Small intestine (tissue), 7 donors: ENCODE measurements at regions not wholly inside any gene's neighbourhood (a gene's known extent, or its start where the extent isn't known, plus 50 kb on each side); places are given as distances from the start of the nearest gene placed in this dataset.
A peak's percentile ranks its signal among the peaks of the same experiment; 100 is the strongest.

Experiments used
- DNase-seq, 2 donors: peaks; one replicate each; pipeline versions ENCODE4 v3.0.0 to v3.0.0-alpha.2; 2013
- FAIRE-seq: peaks from 2 replicates; lab custom pipeline; 2012; peaks lifted over from hg19 to GRCh38; lab: Jason Lieb, UNC
- H3K27ac ChIP-seq, 3 donors: one replicate each; pipeline ENCODE4 v1.5.1; 2013; ENCODE audit warnings: low read length in 2 of 3, mild to moderate bottlenecking in 2 of 3, control low read depth in 1 of 3, inconsistent platforms in 1 of 3, low read depth in 1 of 3, moderate library complexity in 1 of 3
- H3K27me3 ChIP-seq, 3 donors: one replicate each; pipeline ENCODE4 v1.6.1; 2013; ENCODE audit warnings: low read length in 3 of 3, inconsistent platforms in 1 of 3; ENCODE audit not compliant: control insufficient read depth in 3 of 3, insufficient read depth in 3 of 3
- H3K36me3 ChIP-seq, 3 donors: one replicate each; pipeline ENCODE4 v1.6.1; 2013; ENCODE audit warnings: low read length in 3 of 3, inconsistent platforms in 1 of 3, low read depth in 1 of 3, mild to moderate bottlenecking in 1 of 3, moderate library complexity in 1 of 3; ENCODE audit not compliant: control insufficient read depth in 3 of 3, insufficient read depth in 2 of 3
- H3K4me1 ChIP-seq, 3 donors: one replicate each; pipeline ENCODE4 v1.6.1; 2013; ENCODE audit warnings: low read length in 2 of 3, inconsistent platforms in 1 of 3, low read depth in 1 of 3, mild to moderate bottlenecking in 1 of 3, moderate library complexity in 1 of 3; ENCODE audit not compliant: control insufficient read depth in 3 of 3, insufficient read depth in 2 of 3
- H3K4me3 ChIP-seq, 3 donors: one replicate each; pipeline ENCODE4 v1.5.1; 2013; ENCODE audit warnings: low read length in 3 of 3, control low read depth in 1 of 3, inconsistent platforms in 1 of 3, low read depth in 1 of 3, mild to moderate bottlenecking in 1 of 3, moderate library complexity in 1 of 3
- H3K9me3 ChIP-seq, 2 donors: one replicate each; pipeline ENCODE4 v1.6.1; 2013; ENCODE audit warnings: low read depth in 1 of 2, low read length in 1 of 2; ENCODE audit not compliant: control insufficient read depth in 2 of 2, insufficient read depth in 1 of 2
- WGBS, 3 donors: extraction: QIAGEN DNeasy Blood & Tissue Kit; methylation state at CpG; one replicate each; pipeline ENCODE4 v1.1.7; 2013; 5-methylcytosine and 5-hydroxymethylcytosine counted together
- donor health status: healthy with polysubstance abuse.
- donor health status: control.
- donor health status: control.
- donor health status: Bipolar disorder and iron deficiency.
- donor health status: healthy.

DNA sequence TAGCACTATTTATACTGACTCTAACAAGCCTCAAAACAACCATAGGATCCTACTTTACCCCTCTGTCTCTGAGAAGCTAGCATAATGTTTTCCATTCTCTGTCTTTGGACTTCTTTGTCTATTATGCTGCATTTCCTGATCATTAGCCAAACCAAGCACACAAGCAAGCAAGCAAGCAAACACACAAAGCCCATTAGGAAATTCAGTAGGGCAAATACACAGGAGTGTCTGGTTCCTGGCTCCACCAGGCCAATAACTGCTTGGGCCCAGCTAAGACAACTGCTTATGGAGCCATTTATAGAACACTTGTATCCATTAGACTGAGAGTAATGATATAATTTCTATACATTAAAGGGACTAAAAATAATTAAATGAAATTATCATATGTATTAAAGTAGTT is 952.9 kb upstream of the EPHA7 start:
- Histone ChIP-seq H3K27me3 (no peaks in the 10 kb centered on the region), H3K27ac (no peak overlapping the region), H3K4me3 (no peak overlapping the region), H3K36me3 (no peaks in the 10 kb centered on the region), H3K9me3 (no peaks in the 10 kb centered on the region), H3K4me1 (no peaks in the 10 kb centered on the region)
- DNase-seq (no peak), FAIRE-seq (no peak)

DNA sequence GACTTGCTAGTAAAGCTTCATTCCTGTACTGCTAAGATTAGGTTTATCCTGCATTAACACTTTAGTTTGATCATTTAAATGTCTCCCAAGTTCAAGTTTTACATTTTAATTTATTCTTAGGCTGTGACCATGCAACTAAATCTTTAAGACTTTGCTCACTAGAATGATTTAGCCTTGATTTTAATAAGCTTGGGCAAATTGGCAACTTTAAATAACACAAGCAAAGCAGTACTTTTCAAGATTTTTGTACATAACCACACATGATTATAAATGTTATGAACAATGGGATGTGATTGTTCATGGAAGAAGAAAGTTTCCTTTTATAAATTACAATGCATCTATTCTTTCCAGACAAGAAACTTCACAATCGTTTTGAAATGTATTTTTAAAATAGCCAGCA is 948.0 kb upstream of the EPHA7 start:
- H3K4me3 ChIP-seq: no peak overlapping the region
- no peaks in the 10 kb centered on the region for H3K27me3 ChIP-seq
- H3K4me1 ChIP-seq: no peaks in the 10 kb centered on the region
- 35 to 59% (median 42%) methylated on average over 1 of the region's 1 CpG for WGBS, 3 donors
- no peak for DNase-seq
- no peak overlapping the region for H3K27ac ChIP-seq
- no peak for FAIRE-seq
- no peaks in the 10 kb centered on the region for H3K36me3 ChIP-seq
- no peaks in the 10 kb centered on the region for H3K9me3 ChIP-seq

DNA sequence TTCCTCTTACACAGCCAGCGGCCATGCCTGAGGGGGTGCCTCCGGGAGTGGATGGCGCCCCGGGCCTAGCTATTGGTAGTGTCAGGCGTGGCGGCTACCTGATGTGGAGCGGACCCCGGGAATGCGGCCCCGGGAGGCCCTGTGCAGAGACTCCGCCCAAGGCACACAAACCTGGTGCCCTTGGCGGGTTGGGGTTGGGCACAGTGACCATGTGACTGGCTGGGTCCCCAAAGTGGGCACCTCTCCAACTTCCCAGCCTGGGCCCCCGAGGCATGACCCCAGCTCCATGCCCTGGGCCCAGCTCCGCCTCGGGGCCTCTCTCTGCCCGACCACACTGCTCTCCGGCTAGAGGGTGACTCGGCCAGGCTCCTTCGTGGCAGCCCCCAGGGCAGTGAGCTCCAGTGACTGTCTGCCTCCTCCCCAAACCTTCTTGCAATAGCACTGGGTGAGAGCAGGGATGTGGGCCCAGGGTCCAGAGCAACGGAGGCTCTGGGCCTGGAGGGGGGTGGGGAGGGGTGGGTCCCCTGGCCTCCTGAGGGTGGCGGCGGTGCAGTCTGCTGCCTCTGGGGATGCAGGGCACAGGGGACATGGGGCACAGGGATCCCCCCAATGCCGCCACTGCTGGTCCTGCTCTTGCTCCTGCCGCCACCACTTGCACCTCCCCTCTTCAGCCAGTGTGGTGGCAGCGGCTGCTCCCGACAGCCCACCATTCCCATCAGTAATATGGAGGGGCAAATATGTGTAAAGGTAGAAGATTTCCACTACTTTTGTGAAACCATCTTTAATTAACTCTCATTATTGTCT is 942.9 kb upstream of the EPHA7 start:
- Histone ChIP-seq H3K4me1 (no peaks in the 10 kb centered on the region), H3K4me3 (no peak overlapping the region), H3K27me3 (no peaks in the 10 kb centered on the region), H3K27ac (no peak overlapping the region), H3K9me3 (peaks cover 0 to 3% of the 10 kb centered on the region in 2 donors), H3K36me3 (no peaks in the 10 kb centered on the region)
- no peak for FAIRE-seq
- 92 to 97% (median 93%) methylated on average over 24 to 26 of the region's 26 CpGs for WGBS, 3 donors
- no peak for DNase-seq

DNA sequence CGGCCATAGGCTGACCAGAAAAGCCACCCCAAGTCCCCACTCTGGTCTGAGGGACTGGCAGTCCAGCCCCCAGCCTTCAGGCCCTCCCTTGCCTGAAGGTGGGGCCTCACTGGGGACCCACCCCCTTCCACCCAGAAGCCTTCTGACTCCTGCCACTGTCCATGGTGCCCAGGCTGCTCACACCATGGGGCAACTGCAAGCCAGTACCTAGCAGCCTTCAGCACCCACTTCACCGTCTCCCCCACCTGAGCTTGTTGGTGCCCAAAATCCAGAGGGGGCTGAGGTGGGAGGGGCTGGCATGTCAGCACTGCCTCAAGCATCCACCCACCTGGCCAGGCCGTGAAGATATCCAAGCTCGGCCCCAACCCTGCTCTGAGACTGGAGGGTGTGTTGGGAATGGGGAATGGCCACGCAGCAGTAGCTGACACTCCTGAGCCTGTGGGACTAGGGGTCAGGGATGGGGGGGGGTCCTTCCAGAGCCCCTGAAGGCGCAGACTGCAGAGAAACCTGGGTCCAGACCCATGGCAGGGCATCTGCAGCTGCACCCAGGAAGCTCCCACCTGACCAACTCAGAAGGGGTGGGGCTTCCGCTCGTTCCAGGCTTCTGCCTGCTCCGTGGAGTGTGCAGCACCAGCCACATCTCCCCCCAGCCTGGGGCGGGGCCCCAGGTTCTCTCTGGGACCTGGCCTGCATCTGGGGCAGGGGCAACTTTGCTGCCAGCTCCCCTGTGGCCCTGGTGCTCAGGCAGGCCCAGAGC is 942.1 kb upstream of the EPHA7 start:
- H3K36me3 ChIP-seq: no peaks in the 10 kb centered on the region
- DNase-seq (no peak), FAIRE-seq (no peak)
- H3K9me3 ChIP-seq: peaks cover 0 to 3% of the 10 kb centered on the region in 2 donors
- no peaks in the 10 kb centered on the region for H3K27me3 ChIP-seq
- no peak overlapping the region for H3K4me3 ChIP-seq
- H3K4me1 ChIP-seq: no peaks in the 10 kb centered on the region
- 88 to 94% (median 89%) methylated on average over 7 to 10 of the region's 10 CpGs for WGBS, 3 donors
- H3K27ac ChIP-seq: no peak overlapping the region

DNA sequence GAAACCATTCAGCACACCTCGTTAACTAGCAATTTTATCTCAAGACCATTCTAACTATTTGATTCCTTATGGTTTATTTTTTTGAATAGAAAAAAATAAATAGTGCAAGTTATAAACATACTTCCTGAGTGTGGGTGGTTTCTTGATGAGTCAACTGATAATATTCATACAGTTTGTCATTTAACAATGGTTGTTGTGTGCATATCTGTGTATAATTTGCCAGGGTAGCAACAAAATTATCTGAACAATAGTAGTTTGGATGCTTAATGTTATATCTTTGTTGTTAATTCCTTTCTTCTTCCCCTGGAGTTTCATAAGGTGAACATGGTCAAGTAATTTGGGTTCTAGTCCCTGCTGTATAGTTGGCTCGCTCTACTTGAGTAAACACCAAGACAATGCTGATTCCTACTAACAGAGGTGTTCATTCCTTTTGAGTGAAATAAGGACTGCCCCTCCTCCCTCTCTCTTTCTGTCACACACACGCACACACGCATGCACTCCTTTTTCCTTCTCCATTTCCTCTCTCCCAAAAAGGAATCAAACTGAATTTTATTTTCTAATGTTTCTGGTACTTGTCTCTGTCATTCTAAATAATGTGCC is 938.1 kb upstream of the EPHA7 start:
- H3K36me3 ChIP-seq: no peaks in the 10 kb centered on the region
- FAIRE-seq: no peak
- 71 to 76% (median 73%) methylated on average over 4 of the region's 4 CpGs for WGBS, 3 donors
- no peak for DNase-seq
- no peaks in the 10 kb centered on the region for H3K27me3 ChIP-seq
- H3K27ac ChIP-seq: no peak overlapping the region
- no peak overlapping the region for H3K4me3 ChIP-seq
- H3K4me1 ChIP-seq: no peaks in the 10 kb centered on the region
- peaks cover 0 to 3% of the 10 kb centered on the region in 2 donors for H3K9me3 ChIP-seq

DNA sequence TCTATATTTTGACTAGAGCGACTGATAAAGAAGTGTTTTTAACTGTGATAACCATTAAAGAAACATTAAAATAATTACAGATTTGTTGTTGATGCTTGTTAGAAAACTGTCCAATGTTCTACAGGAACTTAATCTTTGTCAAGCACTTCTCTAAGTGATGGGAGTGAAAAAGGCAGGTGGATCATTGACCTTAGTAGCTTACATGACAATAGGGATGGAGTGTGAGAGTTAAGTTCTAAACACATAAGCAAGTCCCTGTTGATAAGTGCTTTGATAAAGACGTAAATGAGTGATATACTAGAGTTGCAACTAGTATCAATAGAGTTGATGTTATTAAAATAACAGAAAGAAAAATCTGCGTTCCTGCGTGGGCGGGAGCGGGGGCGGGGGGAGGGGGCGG is 931.5 kb upstream of the EPHA7 start:
- FAIRE-seq: no peak

DNA sequence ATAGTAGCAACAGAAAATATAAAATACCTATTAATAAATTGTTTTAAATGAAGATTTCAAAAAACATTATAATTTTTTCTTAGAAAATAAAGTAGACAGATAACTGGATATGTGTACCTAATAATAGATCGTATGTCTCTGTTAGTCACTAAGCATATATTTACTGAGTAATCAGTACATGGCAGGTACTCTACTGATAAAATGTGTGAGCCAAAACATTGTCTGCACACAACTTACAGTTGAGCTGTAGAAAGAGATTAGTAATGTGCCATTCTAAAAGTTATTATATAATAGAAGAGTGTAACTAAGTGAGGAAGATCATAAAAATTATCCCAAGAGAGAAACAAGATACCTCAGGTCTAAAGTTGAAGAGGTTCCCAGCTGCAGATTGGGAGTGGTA is 929.9 kb upstream of the EPHA7 start:
- H3K9me3 ChIP-seq: no peaks in the 10 kb centered on the region
- no peaks in the 10 kb centered on the region for H3K4me1 ChIP-seq
- 30 to 72% (median 37%) methylated on average over 1 of the region's 1 CpG for WGBS, 3 donors
- no peak overlapping the region for H3K4me3 ChIP-seq
- no peaks in the 10 kb centered on the region for H3K36me3 ChIP-seq
- DNase-seq (peak in 1 of 2 donors; percentile 3), FAIRE-seq (no peak)
- H3K27ac ChIP-seq: no peak overlapping the region
- H3K27me3 ChIP-seq: no peaks in the 10 kb centered on the region

More for the DNA sequence above, 931.5 kb upstream of the EPHA7 start:
- 69 to 74% (median 70%) methylated on average over 8 of the region's 8 CpGs for WGBS, 3 donors
- Histone ChIP-seq H3K27ac (no peak overlapping the region), H3K27me3 (no peaks in the 10 kb centered on the region), H3K4me1 (no peaks in the 10 kb centered on the region), H3K9me3 (no peaks in the 10 kb centered on the region), H3K4me3 (no peak overlapping the region), H3K36me3 (no peaks in the 10 kb centered on the region)
- DNase-seq: no peak

DNA sequence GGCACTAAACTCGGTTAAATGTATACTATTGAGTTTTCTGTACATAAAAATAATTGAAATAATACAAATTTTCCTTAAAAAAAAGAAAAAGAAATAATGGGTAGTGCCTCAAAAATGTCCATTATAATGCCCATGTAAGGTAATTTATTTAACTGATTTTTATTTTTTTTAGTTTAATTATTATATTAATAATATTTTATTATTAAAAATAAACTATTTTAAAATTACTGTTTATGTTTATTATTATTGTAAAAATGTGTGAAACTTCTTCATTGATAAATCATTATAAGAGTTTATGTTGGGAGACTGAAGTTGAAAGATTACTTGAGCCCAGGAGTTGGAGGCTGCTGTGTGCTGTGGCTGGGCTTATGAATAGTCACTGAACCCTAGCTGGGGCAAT is 925.5 kb upstream of the EPHA7 start:
- no peak overlapping the region for H3K27ac ChIP-seq
- DNase-seq (no peak), FAIRE-seq (peak; percentile 19)
- H3K4me1 ChIP-seq: no peaks in the 10 kb centered on the region
- no peaks in the 10 kb centered on the region for H3K36me3 ChIP-seq
- 65 to 88% (median 73%) methylated on average over 1 of the region's 1 CpG for WGBS, 3 donors
- no peaks in the 10 kb centered on the region for H3K9me3 ChIP-seq
- no peaks in the 10 kb centered on the region for H3K27me3 ChIP-seq
- H3K4me3 ChIP-seq: no peak overlapping the region
